Middle frontal gyrus (tissue), 1 donor: ENCODE measurements at regions not wholly inside any gene's neighbourhood (a gene's known extent, or its start where the extent isn't known, plus 50 kb on each side); places are given as distances from the start of the nearest gene placed in this dataset.

Source experiments
- DNase-seq: peaks from one replicate; pipeline ENCODE4 v3.0.0-alpha.2; 2015; ENCODE audit warnings: low spot score; ENCODE audit errors: extremely low spot score

GRCh38 chr6:170034294-170034693, 256.6 kb downstream of the DLL1 start:
- no peak for DNase-seq

GRCh38 chr6:170033666-170034065, 257.2 kb downstream of the DLL1 start:
- DNase-seq = no peak

- no peak for DNase-seq
Observed at GRCh38 chr6:170032706-170033309, 258.1 kb downstream of the DLL1 start.

- DNase-seq = no peak
Observed at GRCh38 chr6:170032197-170032596, 258.7 kb downstream of the DLL1 start.

GRCh38 chr6:170031684-170032121, 259.2 kb downstream of the DLL1 start:
- no peak for DNase-seq

- no peak for DNase-seq
Observed at GRCh38 chr6:170030821-170031471, 259.9 kb downstream of the DLL1 start.

DNA sequence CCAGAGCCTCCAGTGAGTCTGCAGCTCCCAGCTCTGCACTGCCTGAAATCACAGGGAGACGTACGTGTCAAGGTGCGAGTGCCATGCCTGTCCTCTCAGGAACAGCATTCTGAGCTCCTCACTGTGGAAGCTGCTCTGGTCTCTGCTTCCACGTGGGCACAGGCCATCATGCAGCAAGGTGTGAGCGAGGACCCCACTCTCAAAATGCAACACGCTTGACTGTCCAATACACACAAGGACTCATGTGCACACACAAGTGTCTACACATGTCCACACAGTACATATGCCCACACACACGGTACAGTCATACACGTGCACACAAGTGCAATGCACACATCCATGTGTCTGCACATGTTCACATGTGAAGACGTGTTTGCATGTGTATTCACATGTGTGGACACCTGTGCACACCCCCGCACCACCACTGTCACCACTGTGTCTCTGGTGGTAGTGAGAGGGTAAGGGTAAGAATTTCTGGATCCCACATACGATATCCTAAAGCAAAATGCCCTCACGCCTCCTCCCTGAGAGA, 260.5 kb downstream of the DLL1 start:
- DNase-seq = no peak

- DNase-seq = no peak
Observed at GRCh38 chr6:170029416-170030283, 261.2 kb downstream of the DLL1 start.

DNA sequence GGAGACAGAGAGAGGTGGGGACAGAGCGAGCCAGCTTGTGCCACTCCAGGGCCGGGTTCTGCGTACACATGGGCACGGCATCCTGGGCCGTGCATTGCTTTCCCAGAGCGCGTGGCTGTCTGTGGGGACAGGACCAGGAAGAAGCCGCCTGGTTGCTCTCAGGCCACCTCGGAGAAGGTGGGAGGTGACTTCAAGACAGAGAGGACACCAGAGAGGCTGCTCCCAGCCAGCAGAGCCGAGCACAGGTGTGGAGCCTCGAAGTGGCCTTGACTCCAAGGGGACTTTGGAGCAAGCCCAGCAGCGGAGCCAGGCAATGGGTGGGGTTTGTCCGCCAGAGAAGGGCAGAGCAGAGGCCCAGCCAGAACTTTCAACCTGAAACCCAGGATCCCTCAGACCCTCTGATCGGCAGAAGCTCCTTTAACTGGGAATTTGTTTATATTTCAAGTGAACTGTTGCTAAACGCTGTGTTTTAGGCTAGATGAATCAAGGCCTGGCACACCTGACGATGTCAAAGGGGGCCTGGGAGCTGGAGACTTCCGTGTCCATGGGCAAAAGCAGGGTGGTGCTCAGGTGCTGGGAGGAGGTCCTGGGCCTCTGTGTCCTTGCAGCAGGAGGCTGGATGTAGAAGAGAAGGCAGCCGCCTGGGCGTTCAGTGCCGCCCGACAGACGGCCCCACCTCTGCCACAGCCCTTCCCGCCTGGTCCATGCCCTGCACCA, 262.1 kb downstream of the DLL1 start:
- DNase-seq = no peak

DNA sequence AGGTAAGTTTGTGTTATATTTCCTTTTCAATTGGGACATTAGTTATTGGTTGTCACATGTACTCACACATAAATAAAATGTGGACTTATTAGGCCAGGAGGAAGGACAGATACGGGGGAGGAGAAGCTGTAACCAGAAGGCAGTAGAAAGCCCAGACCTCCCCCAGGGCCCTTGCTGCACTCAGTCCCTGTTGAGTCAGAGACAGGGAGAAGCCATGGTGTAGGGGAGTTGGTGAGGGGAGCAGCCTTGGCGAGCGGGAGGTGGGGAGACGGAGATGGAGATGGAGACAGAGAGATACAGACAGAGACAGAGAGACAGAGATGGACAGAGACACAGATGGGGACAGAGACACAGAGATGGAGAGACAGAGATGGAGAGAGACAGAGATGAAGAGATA, 263.2 kb downstream of the DLL1 start:
- DNase-seq = no peak

GRCh38 chr6:170026751-170027646, 263.9 kb downstream of the DLL1 start:
- DNase-seq = no peak

GRCh38 chr6:170025935-170026750, 264.7 kb downstream of the DLL1 start:
- DNase-seq = no peak

GRCh38 chr6:170025341-170025911, 265.5 kb downstream of the DLL1 start:
- no peak for DNase-seq

DNA sequence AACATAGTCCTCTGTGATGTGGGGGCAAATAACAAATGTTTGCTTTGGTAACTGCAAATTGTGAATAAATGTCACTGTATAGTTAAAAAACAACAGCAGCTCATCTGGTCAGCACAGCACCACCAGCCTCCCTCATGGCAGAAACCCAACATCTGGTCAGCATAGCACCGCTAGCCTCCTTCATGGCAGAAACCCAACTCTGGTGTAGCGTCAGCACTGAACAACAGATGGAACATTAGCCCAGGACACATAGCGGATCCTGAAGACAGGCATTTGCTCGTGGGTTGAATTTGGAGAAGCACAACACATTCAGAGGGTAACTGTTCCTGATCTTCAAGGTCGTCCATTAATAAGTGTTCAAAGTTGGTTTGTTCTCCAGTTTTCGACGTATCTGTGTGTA, 265.9 kb downstream of the DLL1 start:
- DNase-seq = no peak

DNA sequence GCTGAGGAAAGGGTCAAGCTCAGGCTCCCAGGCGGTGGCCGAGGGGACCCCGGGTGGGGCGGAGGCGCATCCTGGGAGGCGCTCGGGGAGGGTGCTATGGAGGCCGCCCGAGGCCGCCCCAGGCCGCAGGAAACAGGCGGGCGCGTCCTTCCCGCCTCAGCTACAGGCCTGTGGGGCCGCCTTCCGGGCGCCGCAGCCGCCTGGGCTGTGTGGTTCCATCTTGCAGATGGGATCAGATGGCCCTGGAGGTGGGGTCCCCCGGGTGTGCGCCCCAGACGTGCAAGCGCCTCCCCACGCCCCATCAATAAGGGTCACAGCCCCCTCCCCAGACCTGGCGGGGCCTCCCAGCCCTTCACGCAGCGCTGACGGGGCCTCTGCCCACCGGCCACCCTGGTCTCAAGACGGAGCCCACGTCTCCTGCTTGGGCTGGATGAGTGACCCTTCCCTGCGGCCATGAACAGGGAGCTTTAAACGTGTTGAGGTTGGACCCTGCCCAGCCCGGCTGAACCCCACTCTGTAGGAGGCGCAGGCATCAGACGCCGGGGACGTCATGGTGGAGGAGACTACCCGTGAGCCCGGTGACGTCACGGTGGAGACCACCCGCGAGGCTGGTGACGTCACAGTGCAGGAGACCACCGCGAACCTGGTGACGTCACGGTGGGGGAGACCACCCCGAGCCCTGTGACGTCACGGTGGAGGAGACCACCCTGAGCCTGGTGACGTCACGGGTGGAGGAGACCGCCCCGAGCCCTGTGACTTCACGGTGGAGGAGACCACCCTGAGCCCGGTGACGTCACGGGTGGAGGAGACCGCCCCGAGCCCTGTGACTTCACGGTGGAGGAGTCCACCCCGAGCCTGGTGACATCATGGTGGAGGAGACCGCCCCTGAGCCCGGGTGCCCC, 267.0 kb downstream of the DLL1 start:
- DNase-seq = no peak

DNA sequence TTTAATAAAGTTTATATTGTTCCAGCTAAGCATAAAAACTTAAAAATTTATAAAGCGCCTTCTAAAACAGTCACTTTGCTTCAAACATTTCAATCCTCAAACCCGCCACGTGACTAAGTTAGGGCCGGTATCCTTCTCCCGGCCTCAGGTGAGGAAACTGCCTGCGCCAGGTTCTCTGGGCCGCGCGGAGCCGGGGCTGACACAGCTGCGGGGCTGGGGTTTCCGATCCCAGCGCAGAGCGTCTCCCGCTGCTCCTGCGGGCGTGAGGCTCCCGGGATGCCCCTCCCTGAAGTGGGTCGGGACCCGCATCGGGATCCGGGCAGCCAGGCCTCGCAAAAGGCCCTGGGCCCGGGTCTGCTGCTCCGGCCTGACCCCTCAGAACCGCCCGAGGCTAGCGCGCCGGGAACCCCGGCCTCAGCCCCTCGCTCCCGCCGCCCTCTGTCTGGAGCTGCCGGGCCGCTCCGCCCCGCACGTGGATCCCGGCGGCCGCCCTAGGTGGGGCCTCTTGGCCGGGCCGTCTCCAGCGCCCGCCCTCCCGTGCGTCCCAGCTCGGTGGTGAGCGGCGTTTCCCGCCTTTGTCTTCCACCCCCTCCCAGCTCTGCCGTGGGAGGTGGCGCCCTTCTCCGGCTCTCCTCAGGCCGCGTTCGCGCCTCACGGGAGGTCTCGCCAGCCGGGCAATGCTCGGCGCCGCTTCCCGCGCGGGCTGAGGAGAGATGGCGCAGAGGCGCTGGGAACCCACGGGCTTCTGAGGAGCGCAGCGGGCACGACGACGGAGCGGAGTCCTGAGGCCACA, 267.9 kb downstream of the DLL1 start:
- DNase-seq = no peak

GRCh38 chr6:170022291-170022722, 268.6 kb downstream of the DLL1 start:
- no peak for DNase-seq
